HG03025 (cell line): ENCODE measurements at regions not wholly inside any gene's neighbourhood (a gene's known extent, or its start where the extent isn't known, plus 50 kb on each side); places are given as distances from the start of the nearest gene placed in this dataset.
"Not testable (repeated sequence)": the region's sequence is repeated elsewhere in the genome, so short reads cannot be mapped to it uniquely, and the experiment has no call there.

Experiments used
- ATAC-seq: cut with Tn5 transposase; IDR thresholded peaks from one replicate; pipeline ENCODE4 v1.9.1; 2021; ENCODE audit warnings: mild to moderate bottlenecking, moderate library complexity; ENCODE audit not compliant: unreplicated experiment, low FRiP score

GRCh38 chr5:106417163-106417562 lies 1253.6 kb downstream of the EFNA5 start:
- no peak for ATAC-seq

- ATAC-seq, result no peak
These were observed 1255.2 kb downstream of the EFNA5 start for GRCh38 chr5:106415541-106415940.

GRCh38 chr5:106414342-106414741 lies 1256.4 kb downstream of the EFNA5 start:
- ATAC-seq, result no peak

- ATAC-seq, result no peak
These were observed 1258.1 kb downstream of the EFNA5 start for GRCh38 chr5:106412606-106413005.

- ATAC-seq, result no peak
These were observed 1262.2 kb downstream of the EFNA5 start for GRCh38 chr5:106408570-106408969.

GRCh38 chr5:106408141-106408540 lies 1262.6 kb downstream of the EFNA5 start:
- no peak for ATAC-seq

GRCh38 chr5:106401561-106401960 lies 1269.2 kb downstream of the EFNA5 start:
- no peak for ATAC-seq

GRCh38 chr5:106399391-106399790 lies 1271.3 kb downstream of the EFNA5 start:
- no peak for ATAC-seq

GRCh38 chr5:106397700-106398099 lies 1273.0 kb downstream of the EFNA5 start:
- ATAC-seq, result no peak

- no peak for ATAC-seq
These were observed 1277.5 kb downstream of the EFNA5 start for GRCh38 chr5:106393276-106393675.

GRCh38 chr5:106392766-106393165 lies 1278.0 kb downstream of the EFNA5 start:
- ATAC-seq, result no peak

GRCh38 chr5:106387767-106388166 lies 1283.0 kb downstream of the EFNA5 start:
- not testable (repeated sequence) for ATAC-seq

- ATAC-seq, result no peak
These were observed 1284.5 kb downstream of the EFNA5 start for GRCh38 chr5:106386287-106386686.

- ATAC-seq, result no peak
These were observed 1290.0 kb downstream of the EFNA5 start for GRCh38 chr5:106380736-106381135.

- no peak for ATAC-seq
These were observed 1294.2 kb downstream of the EFNA5 start for GRCh38 chr5:106376522-106376921.

GRCh38 chr5:106374956-106375355 lies 1295.8 kb downstream of the EFNA5 start:
- ATAC-seq, result no peak

- ATAC-seq, result no peak
These were observed 1302.7 kb downstream of the EFNA5 start for GRCh38 chr5:106368021-106368420.

GRCh38 chr5:106367281-106367680 lies 1303.5 kb downstream of the EFNA5 start:
- no peak for ATAC-seq

- no peak for ATAC-seq
These were observed 1307.2 kb downstream of the EFNA5 start for GRCh38 chr5:106363578-106363977.

- no peak for ATAC-seq
These were observed 1308.8 kb downstream of the EFNA5 start for GRCh38 chr5:106361905-106362304.

- no peak for ATAC-seq
These were observed 1339.3 kb downstream of the EFNA5 start for GRCh38 chr5:106331415-106331814.

GRCh38 chr5:106324356-106324755 lies 1346.4 kb downstream of the EFNA5 start:
- ATAC-seq, result no peak

GRCh38 chr5:106321242-106321641 lies 1349.5 kb downstream of the EFNA5 start:
- ATAC-seq, result no peak
